ENCODE measurements at regions not wholly inside any gene's neighbourhood (a gene's known extent, or its start where the extent isn't known, plus 50 kb on each side); places are given as distances from the start of the nearest gene placed in this dataset.

- Histone ChIP-seq H3K4me1 (ENCODE audit: low read length) (no peaks in the 10 kb centered on the region), H3K9me3 (ENCODE audit: insufficient read depth, low read length) (0 out of 2 replicates have a peak, but pooled peaks cover 3% of the 10 kb centered on the region), H3K36me3 (replicated peaks; ENCODE audit: low read depth, low read length) (no peaks in the 10 kb centered on the region), H3K4me2 (ENCODE audit: low read length) (no peak overlapping the region), H3K27me3 (ENCODE audit: low read depth, low read length) (no peaks in the 10 kb centered on the region), H2AFZ (ENCODE audit: low read depth, low read length) (no peak overlapping the region), H3K4me3 (ENCODE audit: low read length) (no peak overlapping the region), H3K79me2 (ENCODE audit: low read length) (no peaks in the 10 kb centered on the region), H4K20me1 (ENCODE audit: insufficient read depth, low read length) (no peaks in the 10 kb centered on the region), H3K27ac (ENCODE audit: low read length) (no peak overlapping the region), H3K9ac (ENCODE audit: low read length) (no peak overlapping the region)
- TF ChIP-seq, protein P1, sequence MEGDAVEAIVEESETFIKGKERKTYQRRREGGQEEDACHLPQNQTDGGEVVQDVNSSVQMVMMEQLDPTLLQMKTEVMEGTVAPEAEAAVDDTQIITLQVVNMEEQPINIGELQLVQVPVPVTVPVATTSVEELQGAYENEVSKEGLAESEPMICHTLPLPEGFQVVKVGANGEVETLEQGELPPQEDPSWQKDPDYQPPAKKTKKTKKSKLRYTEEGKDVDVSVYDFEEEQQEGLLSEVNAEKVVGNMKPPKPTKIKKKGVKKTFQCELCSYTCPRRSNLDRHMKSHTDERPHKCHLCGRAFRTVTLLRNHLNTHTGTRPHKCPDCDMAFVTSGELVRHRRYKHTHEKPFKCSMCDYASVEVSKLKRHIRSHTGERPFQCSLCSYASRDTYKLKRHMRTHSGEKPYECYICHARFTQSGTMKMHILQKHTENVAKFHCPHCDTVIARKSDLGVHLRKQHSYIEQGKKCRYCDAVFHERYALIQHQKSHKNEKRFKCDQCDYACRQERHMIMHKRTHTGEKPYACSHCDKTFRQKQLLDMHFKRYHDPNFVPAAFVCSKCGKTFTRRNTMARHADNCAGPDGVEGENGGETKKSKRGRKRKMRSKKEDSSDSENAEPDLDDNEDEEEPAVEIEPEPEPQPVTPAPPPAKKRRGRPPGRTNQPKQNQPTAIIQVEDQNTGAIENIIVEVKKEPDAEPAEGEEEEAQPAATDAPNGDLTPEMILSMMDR (IDR thresholded peaks at IDR 0.05; ENCODE audit: low read depth, low read length), result no peak
- TF ChIP-seq EZH2phosphoT487 (IDR thresholded peaks at IDR 0.05; ENCODE audit: low read depth), result no peak
Measured at GRCh38 chr18:25633563-25633962, 281.6 kb upstream of the ZNF521 start.

GRCh38 chr18:25630682-25631081, 278.7 kb upstream of the ZNF521 start:
- Histone ChIP-seq H3K27ac (ENCODE audit: low read length) (no peak overlapping the region), H4K20me1 (ENCODE audit: insufficient read depth, low read length) (no peaks in the 10 kb centered on the region), H3K9me3 (ENCODE audit: insufficient read depth, low read length) (0 out of 2 replicates have a peak, but pooled peaks cover 3% of the 10 kb centered on the region), H3K4me3 (ENCODE audit: low read length) (no peak overlapping the region), H3K36me3 (replicated peaks; ENCODE audit: low read depth, low read length) (no peaks in the 10 kb centered on the region), H3K9ac (ENCODE audit: low read length) (no peak overlapping the region), H2AFZ (ENCODE audit: low read depth, low read length) (no peak overlapping the region), H3K79me2 (ENCODE audit: low read length) (no peaks in the 10 kb centered on the region), H3K4me2 (ENCODE audit: low read length) (no peak overlapping the region), H3K27me3 (ENCODE audit: low read depth, low read length) (no peaks in the 10 kb centered on the region), H3K4me1 (ENCODE audit: low read length) (no peaks in the 10 kb centered on the region)
- TF ChIP-seq, protein P1 (IDR thresholded peaks at IDR 0.05; ENCODE audit: low read depth, low read length), result no peak
- no peak for TF ChIP-seq EZH2phosphoT487 (IDR thresholded peaks at IDR 0.05; ENCODE audit: low read depth)

DNA sequence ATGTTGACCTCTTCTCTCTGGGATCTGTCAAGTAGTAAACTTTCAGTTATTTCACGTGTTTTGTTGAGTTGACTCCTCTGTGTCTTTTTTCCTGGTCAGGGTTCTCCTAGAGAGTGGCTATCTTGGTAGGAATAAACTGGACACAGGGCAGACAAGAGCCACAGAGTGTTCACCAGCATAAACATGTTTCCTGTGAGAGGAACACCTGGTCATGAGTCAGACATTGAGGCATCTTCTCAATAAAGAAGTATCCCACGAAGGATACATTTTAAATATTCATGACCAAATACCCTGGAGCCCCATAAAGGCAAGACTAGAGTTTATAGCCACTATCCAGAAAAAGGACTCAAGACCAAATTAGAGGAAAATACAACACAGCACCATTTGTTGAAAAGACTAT, 269.7 kb upstream of the ZNF521 start:
- H3K27me3 ChIP-seq (ENCODE audit: low read depth, low read length), result no peaks in the 10 kb centered on the region
- H3K4me3 ChIP-seq (ENCODE audit: low read length), result no peak overlapping the region
- H3K79me2 ChIP-seq (ENCODE audit: low read length), result no peaks in the 10 kb centered on the region
- H3K36me3 ChIP-seq (replicated peaks; ENCODE audit: low read depth, low read length), result no peaks in the 10 kb centered on the region
- H3K9me3 ChIP-seq (ENCODE audit: insufficient read depth, low read length), result no peaks in the 10 kb centered on the region
- H3K4me2 ChIP-seq (ENCODE audit: low read length), result no peak overlapping the region
- H4K20me1 ChIP-seq (ENCODE audit: insufficient read depth, low read length), result no peaks in the 10 kb centered on the region
- H3K9ac ChIP-seq (ENCODE audit: low read length), result no peak overlapping the region
- TF ChIP-seq, protein P1 (IDR thresholded peaks at IDR 0.05; ENCODE audit: low read depth, low read length), result no peak
- TF ChIP-seq EZH2phosphoT487 (IDR thresholded peaks at IDR 0.05; ENCODE audit: low read depth), result no peak
- peaks cover 4% of the 10 kb centered on the region; the same call in 1 of the 2 replicates for H3K4me1 ChIP-seq (ENCODE audit: low read length)
- H3K27ac ChIP-seq (ENCODE audit: low read length), result no peak overlapping the region
- no peak overlapping the region for H2AFZ ChIP-seq (ENCODE audit: low read depth, low read length)

GRCh38 chr18:25621144-25621543, 269.2 kb upstream of the ZNF521 start:
- Histone ChIP-seq H2AFZ (ENCODE audit: low read depth, low read length) (no peak overlapping the region), H4K20me1 (ENCODE audit: insufficient read depth, low read length) (no peaks in the 10 kb centered on the region), H3K79me2 (ENCODE audit: low read length) (no peaks in the 10 kb centered on the region), H3K27ac (ENCODE audit: low read length) (no peak overlapping the region), H3K36me3 (replicated peaks; ENCODE audit: low read depth, low read length) (no peaks in the 10 kb centered on the region), H3K9me3 (ENCODE audit: insufficient read depth, low read length) (no peaks in the 10 kb centered on the region), H3K4me2 (ENCODE audit: low read length) (no peak overlapping the region), H3K4me1 (ENCODE audit: low read length) (peaks cover 4% of the 10 kb centered on the region; the same call in 1 of the 2 replicates), H3K27me3 (ENCODE audit: low read depth, low read length) (no peaks in the 10 kb centered on the region), H3K9ac (ENCODE audit: low read length) (no peak overlapping the region), H3K4me3 (ENCODE audit: low read length) (no peak overlapping the region)
- TF ChIP-seq EZH2phosphoT487 (IDR thresholded peaks at IDR 0.05; ENCODE audit: low read depth), result no peak
- TF ChIP-seq, protein P1 (IDR thresholded peaks at IDR 0.05; ENCODE audit: low read depth, low read length), result no peak

Data from OCI-LY3 (cell line).